ENCODE measurements at regions not wholly inside any gene's neighbourhood (a gene's known extent, or its start where the extent isn't known, plus 50 kb on each side); places are given as distances from the start of the nearest gene placed in this dataset.

DNA sequence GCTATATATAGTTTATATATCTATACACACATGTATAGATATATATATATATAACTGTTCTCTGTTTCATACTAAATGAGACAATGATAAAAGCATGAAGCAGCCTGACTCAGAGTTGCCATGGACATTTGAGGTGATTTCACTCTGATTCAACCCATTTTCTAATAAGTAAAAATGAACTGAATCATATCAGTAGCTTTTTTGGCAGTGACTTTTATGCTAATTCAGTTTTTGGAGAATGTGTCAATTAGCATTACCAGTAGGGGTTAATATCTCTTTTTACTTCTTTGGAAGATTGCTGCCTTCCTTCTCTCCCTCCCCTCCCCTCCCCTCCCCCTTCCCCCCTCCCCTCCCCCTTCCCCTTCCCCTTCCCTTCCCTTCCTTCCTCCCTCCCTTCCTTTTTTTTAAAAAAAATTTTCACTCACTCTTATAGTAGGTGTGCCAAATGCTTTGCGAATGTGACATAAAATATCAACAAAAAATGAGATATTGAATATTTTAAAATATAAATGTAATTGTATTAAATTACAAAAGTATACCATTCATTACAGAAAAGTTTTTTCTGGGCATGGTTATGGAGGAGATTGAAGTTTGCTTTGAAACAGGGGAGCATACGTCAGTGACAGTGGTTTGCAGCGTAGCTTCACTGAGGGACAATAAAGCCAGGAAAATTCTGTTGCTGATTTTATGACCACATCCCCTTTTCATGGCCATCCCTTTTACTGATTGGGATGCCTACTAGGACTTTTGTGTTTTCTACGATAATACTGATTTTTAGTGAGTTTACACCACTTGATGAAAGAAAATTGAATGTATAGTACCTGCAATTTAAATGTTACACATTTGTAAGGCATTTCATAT lies 64.0 kb upstream of the KLF6 start:
- DNase-seq (ENCODE audit: low read depth in 1 of 2, low spot score in 1 of 2): no peak
- TF ChIP-seq SPI1 (IDR thresholded peaks at IDR 0.05; ENCODE audit: borderline replicate concordance, low read depth) (no peak), GABPA (IDR thresholded peaks at IDR 0.05; ENCODE audit: low read depth) (no peak), POLR2AphosphoS5 (IDR thresholded peaks at IDR 0.05; ENCODE audit: low read depth) (no peak)
- TF ChIP-seq, protein P1, sequence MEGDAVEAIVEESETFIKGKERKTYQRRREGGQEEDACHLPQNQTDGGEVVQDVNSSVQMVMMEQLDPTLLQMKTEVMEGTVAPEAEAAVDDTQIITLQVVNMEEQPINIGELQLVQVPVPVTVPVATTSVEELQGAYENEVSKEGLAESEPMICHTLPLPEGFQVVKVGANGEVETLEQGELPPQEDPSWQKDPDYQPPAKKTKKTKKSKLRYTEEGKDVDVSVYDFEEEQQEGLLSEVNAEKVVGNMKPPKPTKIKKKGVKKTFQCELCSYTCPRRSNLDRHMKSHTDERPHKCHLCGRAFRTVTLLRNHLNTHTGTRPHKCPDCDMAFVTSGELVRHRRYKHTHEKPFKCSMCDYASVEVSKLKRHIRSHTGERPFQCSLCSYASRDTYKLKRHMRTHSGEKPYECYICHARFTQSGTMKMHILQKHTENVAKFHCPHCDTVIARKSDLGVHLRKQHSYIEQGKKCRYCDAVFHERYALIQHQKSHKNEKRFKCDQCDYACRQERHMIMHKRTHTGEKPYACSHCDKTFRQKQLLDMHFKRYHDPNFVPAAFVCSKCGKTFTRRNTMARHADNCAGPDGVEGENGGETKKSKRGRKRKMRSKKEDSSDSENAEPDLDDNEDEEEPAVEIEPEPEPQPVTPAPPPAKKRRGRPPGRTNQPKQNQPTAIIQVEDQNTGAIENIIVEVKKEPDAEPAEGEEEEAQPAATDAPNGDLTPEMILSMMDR (IDR thresholded peaks at IDR 0.05; ENCODE audit: insufficient read depth, low read length): no peak
- TF ChIP-seq, protein P2, sequence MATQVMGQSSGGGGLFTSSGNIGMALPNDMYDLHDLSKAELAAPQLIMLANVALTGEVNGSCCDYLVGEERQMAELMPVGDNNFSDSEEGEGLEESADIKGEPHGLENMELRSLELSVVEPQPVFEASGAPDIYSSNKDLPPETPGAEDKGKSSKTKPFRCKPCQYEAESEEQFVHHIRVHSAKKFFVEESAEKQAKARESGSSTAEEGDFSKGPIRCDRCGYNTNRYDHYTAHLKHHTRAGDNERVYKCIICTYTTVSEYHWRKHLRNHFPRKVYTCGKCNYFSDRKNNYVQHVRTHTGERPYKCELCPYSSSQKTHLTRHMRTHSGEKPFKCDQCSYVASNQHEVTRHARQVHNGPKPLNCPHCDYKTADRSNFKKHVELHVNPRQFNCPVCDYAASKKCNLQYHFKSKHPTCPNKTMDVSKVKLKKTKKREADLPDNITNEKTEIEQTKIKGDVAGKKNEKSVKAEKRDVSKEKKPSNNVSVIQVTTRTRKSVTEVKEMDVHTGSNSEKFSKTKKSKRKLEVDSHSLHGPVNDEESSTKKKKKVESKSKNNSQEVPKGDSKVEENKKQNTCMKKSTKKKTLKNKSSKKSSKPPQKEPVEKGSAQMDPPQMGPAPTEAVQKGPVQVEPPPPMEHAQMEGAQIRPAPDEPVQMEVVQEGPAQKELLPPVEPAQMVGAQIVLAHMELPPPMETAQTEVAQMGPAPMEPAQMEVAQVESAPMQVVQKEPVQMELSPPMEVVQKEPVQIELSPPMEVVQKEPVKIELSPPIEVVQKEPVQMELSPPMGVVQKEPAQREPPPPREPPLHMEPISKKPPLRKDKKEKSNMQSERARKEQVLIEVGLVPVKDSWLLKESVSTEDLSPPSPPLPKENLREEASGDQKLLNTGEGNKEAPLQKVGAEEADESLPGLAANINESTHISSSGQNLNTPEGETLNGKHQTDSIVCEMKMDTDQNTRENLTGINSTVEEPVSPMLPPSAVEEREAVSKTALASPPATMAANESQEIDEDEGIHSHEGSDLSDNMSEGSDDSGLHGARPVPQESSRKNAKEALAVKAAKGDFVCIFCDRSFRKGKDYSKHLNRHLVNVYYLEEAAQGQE (IDR thresholded peaks at IDR 0.05; ENCODE audit: insufficient replicate concordance, low read depth): no peak
- Histone ChIP-seq H3K4me3 (replicated peaks; ENCODE audit: insufficient read depth, low read length) (no peak overlapping the region), H3K27ac (replicated peaks) (no peak overlapping the region), H3K27me3 (ENCODE audit: insufficient read depth, poor library complexity, severe bottlenecking) (no peaks in the 10 kb centered on the region)

DNA sequence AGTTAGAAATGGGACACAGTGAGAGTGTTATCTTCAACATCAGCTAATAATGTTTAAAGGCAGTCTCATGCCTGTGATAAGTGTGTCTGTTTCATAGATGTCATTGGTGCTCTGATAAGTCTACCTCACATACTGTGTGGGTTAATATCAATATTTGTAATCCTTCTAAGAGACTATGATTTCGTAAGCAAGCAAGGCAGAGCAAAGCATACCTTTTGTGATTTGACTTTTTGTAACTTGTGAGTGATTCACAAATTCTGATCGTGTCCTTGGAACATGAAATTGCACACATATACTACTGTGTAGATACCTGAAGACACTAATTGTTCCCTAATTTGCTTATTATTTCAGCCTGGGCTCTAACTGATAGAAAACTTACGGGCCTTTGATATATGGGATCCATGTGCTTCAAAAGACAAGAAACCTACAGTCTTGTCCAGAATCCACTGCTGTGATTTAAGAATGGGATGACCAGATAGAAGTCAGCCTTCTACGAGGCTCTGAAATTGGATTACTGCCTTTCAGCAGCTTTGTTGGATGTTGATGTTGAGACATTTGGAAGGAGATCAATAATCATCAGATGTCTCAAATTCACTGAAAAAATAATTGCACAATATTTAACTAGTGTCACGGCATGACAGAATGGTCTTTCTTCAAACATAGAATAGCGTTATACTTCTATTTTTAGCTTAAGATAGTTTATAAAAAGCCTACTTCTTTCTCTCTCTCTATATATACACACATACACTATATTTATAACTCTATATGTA lies 63.2 kb upstream of the KLF6 start:
- no peak overlapping the region for H3K27ac ChIP-seq (replicated peaks)
- no peak for DNase-seq (ENCODE audit: low read depth in 1 of 2, low spot score in 1 of 2)
- H3K4me3 ChIP-seq (replicated peaks; ENCODE audit: insufficient read depth, low read length): no peak overlapping the region
- no peaks in the 10 kb centered on the region for H3K27me3 ChIP-seq (ENCODE audit: insufficient read depth, poor library complexity, severe bottlenecking)
- TF ChIP-seq SPI1 (IDR thresholded peaks at IDR 0.05; ENCODE audit: borderline replicate concordance, low read depth): no peak
- TF ChIP-seq, protein P2 (IDR thresholded peaks at IDR 0.05; ENCODE audit: insufficient replicate concordance, low read depth): no peak
- TF ChIP-seq, protein P1 (IDR thresholded peaks at IDR 0.05; ENCODE audit: insufficient read depth, low read length): no peak
- TF ChIP-seq GABPA (IDR thresholded peaks at IDR 0.05; ENCODE audit: low read depth): no peak

DNA sequence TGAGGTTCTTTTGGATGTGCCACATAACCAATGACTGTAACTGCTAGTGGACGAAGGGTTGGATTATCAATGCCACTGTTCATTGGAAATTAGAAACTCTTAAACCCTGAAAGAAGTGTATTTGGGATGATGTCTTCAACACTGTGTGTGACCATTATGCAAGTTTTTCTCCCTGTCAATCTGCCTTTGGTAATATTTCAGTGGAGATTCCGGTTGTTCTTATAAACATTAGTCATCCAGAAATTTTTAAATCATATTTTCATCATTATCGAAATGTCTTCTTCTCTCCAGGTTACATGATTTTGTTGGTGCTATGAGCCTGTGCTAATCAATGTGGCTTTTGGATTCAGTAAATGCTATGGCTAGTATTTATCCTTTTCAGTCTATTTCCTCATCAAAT lies 61.7 kb upstream of the KLF6 start:
- DNase-seq (ENCODE audit: low read depth in 1 of 2, low spot score in 1 of 2): no peak
- Histone ChIP-seq H3K27me3 (ENCODE audit: insufficient read depth, poor library complexity, severe bottlenecking) (no peaks in the 10 kb centered on the region), H3K4me3 (replicated peaks; ENCODE audit: insufficient read depth, low read length) (no peak overlapping the region), H3K27ac (replicated peaks) (no peak overlapping the region)
- TF ChIP-seq GABPA (IDR thresholded peaks at IDR 0.05; ENCODE audit: low read depth): no peak
- TF ChIP-seq POLR2AphosphoS5 (IDR thresholded peaks at IDR 0.05; ENCODE audit: low read depth): no peak
- TF ChIP-seq, protein P1 (IDR thresholded peaks at IDR 0.05; ENCODE audit: insufficient read depth, low read length): no peak
- TF ChIP-seq, protein P2 (IDR thresholded peaks at IDR 0.05; ENCODE audit: insufficient replicate concordance, low read depth): no peak
- TF ChIP-seq SPI1 (IDR thresholded peaks at IDR 0.05; ENCODE audit: borderline replicate concordance, low read depth): no peak
